Vagina (tissue), 2 donors: ENCODE measurements at regions not wholly inside any gene's neighbourhood (a gene's known extent, or its start where the extent isn't known, plus 50 kb on each side); places are given as distances from the start of the nearest gene placed in this dataset.

Experiments used
- DNase-seq, 2 donors: peaks; one replicate each; pipeline ENCODE4 v3.0.0-alpha.2; 2017; ENCODE audit errors: extremely low spot score in 2 of 2
- H3K27ac ChIP-seq: fragments of 200-600 bp; sonication (generic); one replicate; pipeline ENCODE4 v1.5.1; 2019
- H3K27me3 ChIP-seq: fragments of 200-600 bp; sonication (generic); one replicate; pipeline ENCODE4 v1.5.1; 2019
- H3K36me3 ChIP-seq, 2 donors: fragments of 200-600 bp; sonication (generic); one replicate each; pipeline ENCODE4 v1.5.1; 2017 to 2019
- H3K4me1 ChIP-seq: fragments of 200-600 bp; sonication (generic); one replicate; pipeline ENCODE4 v1.5.1; 2019
- H3K4me3 ChIP-seq, 2 donors: fragments of 200-600 bp; sonication (generic); 1 replicate in 1 of 2; 2 replicates in 1 of 2; pipeline ENCODE4 v1.5.1; 2016 to 2019
- H3K9me3 ChIP-seq: fragments of 200-600 bp; sonication (generic); one replicate; pipeline ENCODE4 v1.5.1; 2019
- POLR2A ChIP-seq, 2 donors: fragments of 450-650 bp; IDR thresholded peaks; one replicate each; pipeline ENCODE4 v1.6.1; 2017; ENCODE audit warnings: antibody characterized with exemption in 2 of 2, mild to moderate bottlenecking in 2 of 2, moderate library complexity in 2 of 2
- POLR2AphosphoS5 ChIP-seq, 2 donors: sonication (generic); formaldehyde crosslinking; IDR thresholded peaks; one replicate each; pipeline ENCODE4 v1.9.0; 2017; ENCODE audit warnings: antibody characterized with exemption in 2 of 2, mild to moderate bottlenecking in 2 of 2, low read depth in 1 of 2; ENCODE audit not compliant: insufficient read depth in 1 of 2
- intact Hi-C: fragments of 100-400 bp; cut with DNase I; formaldehyde crosslinking; loops from one replicate; pipeline ENCODE4 v1.15.1; 2023
- TF ChIP-seq, protein P1 (sequence below), 3 experiments: fragments of 450-650 bp in 2 of 3; fragments of 200-600 bp in 1 of 3; sonication (generic) in 1 of 3; IDR thresholded peaks; one replicate each; pipeline ENCODE4 v1.5.1; 2017 to 2019; ENCODE audit warnings: antibody characterized with exemption in 3 of 3, mild to moderate bottlenecking in 2 of 3, moderate library complexity in 2 of 3

DNA sequence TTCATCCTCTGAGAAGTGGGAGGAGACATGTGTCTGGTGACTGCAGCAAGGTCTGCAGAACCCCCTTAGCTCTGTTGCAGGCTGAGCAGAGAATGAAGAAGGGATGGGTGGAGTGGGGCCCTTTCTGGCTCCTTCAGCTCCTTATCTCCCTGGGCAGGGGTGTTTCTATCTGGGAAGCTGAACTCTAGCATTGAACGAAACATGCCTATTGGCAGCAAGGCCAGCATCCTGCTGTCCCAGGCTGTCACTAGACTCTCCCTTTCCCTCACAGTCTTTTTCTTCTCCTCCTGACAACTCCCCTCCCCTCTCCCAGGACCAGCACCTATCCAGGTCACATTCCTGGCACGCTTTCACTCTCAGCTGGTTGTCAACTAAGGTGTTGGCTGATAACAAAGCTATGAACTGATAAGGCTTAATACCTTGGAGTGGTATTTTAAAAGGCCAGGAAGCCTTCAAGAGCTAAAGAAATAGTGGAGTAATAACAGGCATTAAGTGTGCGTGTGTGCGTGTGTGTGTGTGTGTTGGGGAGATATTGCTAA lies 128.8 kb upstream of the FZD8 start:
- Histone ChIP-seq H3K4me1 (no peaks in the 10 kb centered on the region), H3K36me3 (no peaks in the 10 kb centered on the region), H3K4me3 (no peak overlapping the region), H3K27me3 (no peaks in the 10 kb centered on the region), H3K27ac (no peak overlapping the region), H3K9me3 (no peaks in the 10 kb centered on the region)
- intact Hi-C loops, result no loop called here
- DNase-seq, result no peak
- TF ChIP-seq POLR2A (IDR thresholded peaks at IDR 0.05) (no peak), POLR2AphosphoS5 (IDR thresholded peaks at IDR 0.05; ENCODE audit: insufficient read depth in 1 of 2, low read depth in 1 of 2) (no peak)
- TF ChIP-seq, protein P1, sequence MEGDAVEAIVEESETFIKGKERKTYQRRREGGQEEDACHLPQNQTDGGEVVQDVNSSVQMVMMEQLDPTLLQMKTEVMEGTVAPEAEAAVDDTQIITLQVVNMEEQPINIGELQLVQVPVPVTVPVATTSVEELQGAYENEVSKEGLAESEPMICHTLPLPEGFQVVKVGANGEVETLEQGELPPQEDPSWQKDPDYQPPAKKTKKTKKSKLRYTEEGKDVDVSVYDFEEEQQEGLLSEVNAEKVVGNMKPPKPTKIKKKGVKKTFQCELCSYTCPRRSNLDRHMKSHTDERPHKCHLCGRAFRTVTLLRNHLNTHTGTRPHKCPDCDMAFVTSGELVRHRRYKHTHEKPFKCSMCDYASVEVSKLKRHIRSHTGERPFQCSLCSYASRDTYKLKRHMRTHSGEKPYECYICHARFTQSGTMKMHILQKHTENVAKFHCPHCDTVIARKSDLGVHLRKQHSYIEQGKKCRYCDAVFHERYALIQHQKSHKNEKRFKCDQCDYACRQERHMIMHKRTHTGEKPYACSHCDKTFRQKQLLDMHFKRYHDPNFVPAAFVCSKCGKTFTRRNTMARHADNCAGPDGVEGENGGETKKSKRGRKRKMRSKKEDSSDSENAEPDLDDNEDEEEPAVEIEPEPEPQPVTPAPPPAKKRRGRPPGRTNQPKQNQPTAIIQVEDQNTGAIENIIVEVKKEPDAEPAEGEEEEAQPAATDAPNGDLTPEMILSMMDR (IDR thresholded peaks at IDR 0.05), result no peak

DNA sequence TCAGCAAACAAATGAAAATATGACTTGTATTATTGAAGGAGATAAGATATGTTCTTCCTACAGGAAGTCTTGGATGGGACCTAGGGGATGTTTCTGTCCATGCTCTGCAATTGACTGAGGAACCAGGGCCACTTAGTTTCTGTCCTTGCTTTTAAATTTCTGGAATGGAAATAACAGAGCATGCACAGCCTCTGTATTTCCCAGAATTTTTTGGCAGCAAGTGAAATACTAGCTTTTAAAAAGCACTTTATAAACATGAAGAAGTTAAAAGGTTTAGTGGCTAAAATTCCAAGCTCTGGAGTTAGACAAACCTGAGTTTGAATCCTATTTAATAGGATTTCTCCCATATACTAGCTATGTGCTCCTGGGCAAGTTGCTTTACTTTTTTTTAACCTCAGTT lies 127.7 kb upstream of the FZD8 start:
- DNase-seq, result no peak
- no peaks in the 10 kb centered on the region for H3K4me1 ChIP-seq
- TF ChIP-seq, protein P1 (IDR thresholded peaks at IDR 0.05), result no peak
- intact Hi-C loops, result no loop called here
- no peaks in the 10 kb centered on the region for H3K9me3 ChIP-seq
- no peaks in the 10 kb centered on the region for H3K27me3 ChIP-seq
- H3K4me3 ChIP-seq, result no peak overlapping the region
- no peak overlapping the region for H3K27ac ChIP-seq
- no peaks in the 10 kb centered on the region for H3K36me3 ChIP-seq

DNA sequence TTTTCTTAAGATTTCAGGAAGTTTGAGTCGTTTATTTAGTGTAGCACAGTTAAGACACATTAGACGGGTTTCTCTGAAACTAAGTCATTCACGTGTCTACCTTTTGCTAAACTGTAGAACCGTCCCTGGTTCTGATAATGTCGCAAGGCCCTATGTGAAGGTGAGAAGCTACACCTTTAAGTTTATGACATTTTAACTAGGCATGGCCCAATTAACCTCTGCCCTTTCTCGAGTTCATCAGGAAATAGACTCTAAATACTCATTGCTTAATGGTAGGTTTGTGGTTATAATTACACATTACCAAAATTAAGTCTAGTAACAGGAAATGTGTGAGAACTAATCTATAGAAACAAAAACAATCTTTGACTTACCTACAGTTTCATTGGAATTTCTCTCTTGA lies 126.6 kb upstream of the FZD8 start:
- TF ChIP-seq, protein P1 (IDR thresholded peaks at IDR 0.05), result no peak
- TF ChIP-seq POLR2AphosphoS5 (IDR thresholded peaks at IDR 0.05; ENCODE audit: insufficient read depth in 1 of 2, low read depth in 1 of 2), result no peak
- no peak for TF ChIP-seq POLR2A (IDR thresholded peaks at IDR 0.05)
- Histone ChIP-seq H3K36me3 (no peaks in the 10 kb centered on the region), H3K9me3 (no peaks in the 10 kb centered on the region), H3K27me3 (no peaks in the 10 kb centered on the region), H3K4me3 (no peak overlapping the region), H3K4me1 (no peaks in the 10 kb centered on the region), H3K27ac (no peak overlapping the region)
- no peak for DNase-seq
- intact Hi-C loops, result no loop called here

DNA sequence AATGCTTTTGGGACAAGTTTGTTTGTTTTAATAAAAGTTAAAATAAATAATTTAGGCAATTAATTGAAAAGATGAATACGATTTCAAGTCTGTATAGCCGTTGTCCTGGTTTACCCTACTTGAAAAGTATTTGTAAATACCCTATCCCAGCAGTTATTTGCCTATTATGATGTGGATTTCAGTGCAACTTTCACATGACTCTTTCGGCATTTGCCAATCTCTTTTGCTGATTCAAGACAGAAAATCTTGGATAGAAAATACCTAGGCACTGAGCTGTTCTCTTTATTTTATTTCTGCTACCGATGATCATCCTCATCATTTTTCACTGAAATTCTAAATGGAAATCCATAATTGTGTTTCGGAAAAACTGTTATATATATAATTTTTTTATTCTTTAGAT lies 125.9 kb upstream of the FZD8 start:
- Histone ChIP-seq H3K36me3 (no peaks in the 10 kb centered on the region), H3K4me3 (no peak overlapping the region), H3K4me1 (no peaks in the 10 kb centered on the region), H3K27ac (no peak overlapping the region), H3K9me3 (no peaks in the 10 kb centered on the region), H3K27me3 (no peaks in the 10 kb centered on the region)
- DNase-seq, result no peak
- intact Hi-C loops, result no loop called here
- TF ChIP-seq, protein P1 (IDR thresholded peaks at IDR 0.05), result no peak
- TF ChIP-seq POLR2AphosphoS5 (IDR thresholded peaks at IDR 0.05; ENCODE audit: insufficient read depth in 1 of 2, low read depth in 1 of 2) (no peak), POLR2A (IDR thresholded peaks at IDR 0.05) (no peak)

DNA sequence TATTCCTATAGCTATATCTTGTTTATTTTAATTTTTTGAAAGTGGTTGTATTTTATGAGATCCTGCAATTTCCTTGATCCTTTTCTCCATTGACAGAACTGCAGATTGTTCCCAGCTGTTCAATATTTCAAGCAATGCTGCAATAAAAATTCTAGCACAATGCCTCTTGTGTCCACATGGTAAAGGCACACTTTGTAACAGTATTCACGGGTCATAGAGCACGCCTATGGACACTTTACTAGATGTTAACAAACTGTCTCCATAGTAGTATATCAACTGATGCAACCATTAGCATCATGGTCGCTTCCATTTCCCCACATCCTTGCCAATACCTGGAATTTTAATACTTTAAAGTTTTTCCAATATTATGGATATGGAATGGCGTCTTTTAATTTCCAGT lies 123.9 kb upstream of the FZD8 start:
- H3K36me3 ChIP-seq, result no peaks in the 10 kb centered on the region
- no peak overlapping the region for H3K4me3 ChIP-seq
- no peak overlapping the region for H3K27ac ChIP-seq
- TF ChIP-seq POLR2AphosphoS5 (IDR thresholded peaks at IDR 0.05; ENCODE audit: insufficient read depth in 1 of 2, low read depth in 1 of 2), result no peak
- TF ChIP-seq, protein P1 (IDR thresholded peaks at IDR 0.05), result no peak
- TF ChIP-seq POLR2A (IDR thresholded peaks at IDR 0.05), result no peak
- H3K9me3 ChIP-seq, result no peaks in the 10 kb centered on the region
- no peaks in the 10 kb centered on the region for H3K27me3 ChIP-seq
- DNase-seq, result no peak
- intact Hi-C loops, result no loop called here
- no peaks in the 10 kb centered on the region for H3K4me1 ChIP-seq
